ES-I3 (cell line): ENCODE measurements at regions not wholly inside any gene's neighbourhood (a gene's known extent, or its start where the extent isn't known, plus 50 kb on each side); places are given as distances from the start of the nearest gene placed in this dataset.

ENCODE experiments used
- H3K36me3 ChIP-seq: 2 replicates; pipeline ENCODE4 v1.6.1; 2013; ENCODE audit warnings: mild to moderate bottlenecking, low read length, control low read depth, moderate library complexity; ENCODE audit not compliant: insufficient read depth
- H3K4me1 ChIP-seq: 2 replicates; pipeline ENCODE4 v1.6.1; 2013; ENCODE audit warnings: mild to moderate bottlenecking, control low read depth, low read length; ENCODE audit not compliant: insufficient read depth
- H3K9ac ChIP-seq: 2 replicates; pipeline ENCODE4 v1.6.1; 2013; ENCODE audit warnings: low read depth, mild to moderate bottlenecking, low read length, moderate library complexity
- H3K9me3 ChIP-seq: 2 replicates; pipeline ENCODE4 v1.6.1; 2013; ENCODE audit warnings: mild to moderate bottlenecking, low read length, moderate library complexity; ENCODE audit not compliant: control insufficient read depth, insufficient read depth

DNA sequence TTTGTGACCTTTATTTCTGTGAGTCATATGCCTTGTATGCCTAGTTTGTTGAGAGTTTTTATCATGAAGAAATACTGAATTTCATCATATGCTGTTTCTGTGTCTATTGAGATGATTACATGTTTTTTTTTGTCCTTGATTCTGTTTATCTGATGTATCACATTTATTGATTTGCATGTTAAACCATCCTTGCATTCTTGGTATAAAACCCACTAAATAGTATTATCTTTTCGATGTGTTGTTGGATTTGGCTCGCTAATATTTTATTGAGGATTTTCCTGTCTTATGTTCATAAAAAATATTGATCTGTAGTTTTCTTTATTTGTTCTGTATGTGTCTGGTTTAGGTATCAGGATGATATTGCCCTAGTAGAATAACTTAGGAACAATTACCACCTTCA lies 164.7 kb upstream of the CHRM3 start:
- Histone ChIP-seq H3K9ac (no peak overlapping the region), H3K9me3 (peaks cover 13% of the 10 kb centered on the region; the same call in 1 of the 2 replicates), H3K4me1 (no peaks in the 10 kb centered on the region), H3K36me3 (no peaks in the 10 kb centered on the region)

GRCh38 chr1:239219679-239220078 lies 166.7 kb upstream of the CHRM3 start:
- H3K9ac ChIP-seq = no peak overlapping the region
- peaks cover 13% of the 10 kb centered on the region; the same call in 1 of the 2 replicates for H3K9me3 ChIP-seq
- no peaks in the 10 kb centered on the region for H3K4me1 ChIP-seq
- H3K36me3 ChIP-seq = no peaks in the 10 kb centered on the region

GRCh38 chr1:239218301-239218700 lies 168.1 kb upstream of the CHRM3 start:
- H3K36me3 ChIP-seq = no peaks in the 10 kb centered on the region
- H3K9ac ChIP-seq = no peak overlapping the region
- H3K9me3 ChIP-seq = peaks cover 11% of the 10 kb centered on the region; the same call in 1 of the 2 replicates
- no peaks in the 10 kb centered on the region for H3K4me1 ChIP-seq

- no peaks in the 10 kb centered on the region for H3K9me3 ChIP-seq
- H3K4me1 ChIP-seq = no peaks in the 10 kb centered on the region
- no peak overlapping the region for H3K9ac ChIP-seq
- no peaks in the 10 kb centered on the region for H3K36me3 ChIP-seq
Measured at GRCh38 chr1:239212811-239213220, 173.6 kb upstream of the CHRM3 start.

- Histone ChIP-seq H3K36me3 (no peaks in the 10 kb centered on the region), H3K9me3 (no peaks in the 10 kb centered on the region)
Measured at GRCh38 chr1:239209591-239209990, 176.8 kb upstream of the CHRM3 start.

DNA sequence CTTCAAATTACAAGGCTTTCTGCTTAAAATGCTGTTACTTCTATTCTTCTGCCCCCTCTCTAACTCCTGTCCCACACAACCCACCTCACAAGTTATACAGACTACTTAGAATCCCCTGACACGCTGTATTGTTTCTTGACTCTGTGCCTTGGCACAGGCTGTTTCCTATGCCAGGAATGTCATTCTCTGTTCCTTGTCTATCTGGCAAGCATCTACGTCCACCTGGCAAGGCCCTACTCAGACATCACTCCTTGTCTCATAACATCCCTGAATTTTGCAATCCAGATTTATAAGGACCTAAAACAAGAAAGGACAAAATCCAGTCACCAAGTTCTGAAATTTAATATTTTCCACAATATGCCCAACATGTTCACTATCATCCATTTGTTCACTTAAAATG lies 182.0 kb upstream of the CHRM3 start:
- no peaks in the 10 kb centered on the region for H3K36me3 ChIP-seq
- H3K9me3 ChIP-seq = no peaks in the 10 kb centered on the region; the same call in 1 of the 2 replicates
- no peak overlapping the region for H3K9ac ChIP-seq
- H3K4me1 ChIP-seq = no peaks in the 10 kb centered on the region

More at GRCh38 chr1:239209591-239209990, 176.8 kb upstream of the CHRM3 start:
- no peak overlapping the region for H3K9ac ChIP-seq
- H3K4me1 ChIP-seq = no peaks in the 10 kb centered on the region

- Histone ChIP-seq H3K4me1 (no peaks in the 10 kb centered on the region), H3K36me3 (no peaks in the 10 kb centered on the region), H3K9ac (no peak overlapping the region), H3K9me3 (no peaks in the 10 kb centered on the region; the same call in 1 of the 2 replicates)
Measured at GRCh38 chr1:239197871-239198270, 188.5 kb upstream of the CHRM3 start.

GRCh38 chr1:239189998-239190512 lies 196.3 kb upstream of the CHRM3 start:
- Histone ChIP-seq H3K9me3 (no peaks in the 10 kb centered on the region; the same call in 1 of the 2 replicates), H3K9ac (no peak overlapping the region), H3K36me3 (no peaks in the 10 kb centered on the region), H3K4me1 (no peaks in the 10 kb centered on the region)

DNA sequence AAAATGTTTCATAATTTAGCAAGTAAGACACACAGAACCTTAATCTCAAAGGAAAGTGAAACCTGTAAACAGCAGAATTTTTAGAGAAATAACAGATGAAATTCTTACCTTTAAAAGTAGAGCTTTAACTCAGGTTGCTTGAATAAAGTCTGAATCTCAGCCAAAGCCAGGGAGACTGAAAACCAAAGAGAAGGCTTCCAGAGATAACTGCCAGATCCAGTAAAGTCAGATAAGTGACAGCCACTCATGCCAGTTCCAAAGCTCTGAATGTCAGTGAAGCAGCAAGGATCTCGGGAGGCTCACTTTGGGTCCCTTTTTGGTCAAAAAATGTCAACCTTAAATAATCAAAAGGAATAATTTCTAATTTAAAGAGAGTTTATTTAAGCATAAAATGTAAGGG lies 199.9 kb upstream of the CHRM3 start:
- Histone ChIP-seq H3K9ac (no peak overlapping the region), H3K4me1 (peaks cover 6% of the 10 kb centered on the region; the same call in 1 of the 2 replicates), H3K9me3 (no peaks in the 10 kb centered on the region), H3K36me3 (no peaks in the 10 kb centered on the region)

GRCh38 chr1:239185245-239185619 lies 201.1 kb upstream of the CHRM3 start:
- Histone ChIP-seq H3K36me3 (no peaks in the 10 kb centered on the region), H3K9ac (no peak overlapping the region), H3K4me1 (peaks cover 6% of the 10 kb centered on the region; the same call in 1 of the 2 replicates), H3K9me3 (no peaks in the 10 kb centered on the region)

DNA sequence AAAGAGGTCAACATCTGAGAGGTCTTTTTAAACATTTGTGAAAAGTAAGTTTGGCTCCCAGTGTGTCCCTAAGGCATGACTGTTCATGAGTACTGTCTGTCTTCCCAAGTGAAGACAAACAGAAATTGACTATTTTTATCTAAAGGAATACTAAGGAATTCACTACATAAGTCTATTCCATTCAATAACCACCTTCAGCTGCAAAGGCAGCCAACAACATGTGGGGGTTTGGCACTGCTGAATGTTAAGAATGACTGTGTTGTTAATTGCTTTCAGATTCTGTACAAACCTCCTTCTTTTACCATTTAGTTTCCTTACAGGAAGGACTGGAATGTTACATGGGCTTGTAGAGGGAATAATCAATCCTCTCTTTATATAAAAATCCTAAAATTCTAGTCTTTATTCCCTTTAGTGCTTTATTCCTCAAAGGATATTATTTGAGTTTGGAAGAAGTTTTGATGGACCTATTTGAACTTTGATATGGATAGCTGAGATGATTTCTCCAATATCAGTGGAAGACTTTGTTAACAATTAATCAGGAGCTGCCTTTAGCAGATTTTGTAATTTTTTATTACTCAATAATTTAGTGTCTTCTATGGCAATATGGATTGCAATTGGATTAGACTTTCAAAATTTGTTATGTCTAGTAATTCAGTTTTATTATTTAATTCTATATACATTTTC lies 201.7 kb upstream of the CHRM3 start:
- no peak overlapping the region for H3K9ac ChIP-seq
- no peaks in the 10 kb centered on the region for H3K36me3 ChIP-seq
- H3K4me1 ChIP-seq = peaks cover 6% of the 10 kb centered on the region; the same call in 1 of the 2 replicates
- H3K9me3 ChIP-seq = no peaks in the 10 kb centered on the region

GRCh38 chr1:239178961-239179360 lies 207.4 kb upstream of the CHRM3 start:
- Histone ChIP-seq H3K4me1 (peaks cover 6% of the 10 kb centered on the region; the same call in 1 of the 2 replicates), H3K36me3 (no peaks in the 10 kb centered on the region), H3K9ac (no peak overlapping the region), H3K9me3 (no peaks in the 10 kb centered on the region)

GRCh38 chr1:239174880-239175279 lies 211.5 kb upstream of the CHRM3 start:
- H3K9ac ChIP-seq = no peak overlapping the region
- H3K4me1 ChIP-seq = no peaks in the 10 kb centered on the region
- no peaks in the 10 kb centered on the region; the same call in 1 of the 2 replicates for H3K9me3 ChIP-seq
- H3K36me3 ChIP-seq = no peaks in the 10 kb centered on the region

- Histone ChIP-seq H3K36me3 (no peaks in the 10 kb centered on the region), H3K9ac (no peak overlapping the region), H3K4me1 (no peaks in the 10 kb centered on the region), H3K9me3 (no peaks in the 10 kb centered on the region; the same call in 1 of the 2 replicates)
Measured at GRCh38 chr1:239170828-239171227, 215.5 kb upstream of the CHRM3 start.

DNA sequence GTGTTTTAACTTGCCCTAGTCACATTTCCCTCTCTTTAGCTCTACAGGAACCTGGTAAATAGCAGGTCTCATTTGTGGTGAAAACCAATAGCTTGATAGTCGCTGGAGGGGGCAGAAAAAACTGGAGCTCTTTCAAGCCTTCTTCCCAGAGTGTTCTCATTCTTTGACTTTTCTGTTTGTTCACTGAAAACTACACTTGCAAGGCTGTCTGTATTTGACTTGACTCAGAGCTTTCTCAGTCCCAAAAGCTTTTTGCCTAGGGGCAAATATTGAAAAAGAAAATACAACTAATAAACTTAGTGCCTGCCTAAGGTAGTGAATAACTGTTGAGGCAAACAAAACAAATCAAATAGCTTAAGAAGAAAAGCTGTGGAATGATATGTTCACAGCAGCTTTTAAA lies 217.1 kb upstream of the CHRM3 start:
- H3K4me1 ChIP-seq = no peaks in the 10 kb centered on the region

More for the DNA sequence above, 217.1 kb upstream of the CHRM3 start:
- Histone ChIP-seq H3K9me3 (no peaks in the 10 kb centered on the region; the same call in 1 of the 2 replicates), H3K9ac (no peak overlapping the region), H3K36me3 (no peaks in the 10 kb centered on the region)
